Tibial artery (tissue), 4 donors: ENCODE measurements at regions not wholly inside any gene's neighbourhood (a gene's known extent, or its start where the extent isn't known, plus 50 kb on each side); places are given as distances from the start of the nearest gene placed in this dataset.

Experiments
- DNase-seq, 2 donors: peaks; one replicate each; pipeline ENCODE4 v3.0.0-alpha.2; 2019
- H3K27ac ChIP-seq, 2 donors: fragments of 200-600 bp; sonication (generic) in 1 of 2; 1 replicate in 1 of 2; 2 replicates in 1 of 2; pipeline ENCODE4 v1.5.1; 2018 to 2019; ENCODE audit warnings: mild to moderate bottlenecking in 1 of 2
- H3K27me3 ChIP-seq, 2 donors: fragments of 200-600 bp; sonication (generic) in 1 of 2; one replicate each; pipeline versions ENCODE4 v1.5.1 to v1.6.0; 2016 to 2019
- H3K36me3 ChIP-seq, 3 donors: fragments of 200-600 bp; sonication (generic) in 2 of 3; one replicate each; pipeline ENCODE4 v1.5.1; 2016 to 2019; ENCODE audit warnings: mild to moderate bottlenecking in 2 of 3
- H3K4me1 ChIP-seq, 4 donors: fragments of 200-600 bp; sonication (generic) in 2 of 4; 1 replicate in 3 of 4; 2 replicates in 1 of 4; pipeline ENCODE4 v1.5.1; 2016 to 2019
- H3K4me3 ChIP-seq, 2 donors: fragments of 200-600 bp; sonication (generic) in 1 of 2; 1 replicate in 1 of 2; 2 replicates in 1 of 2; pipeline ENCODE4 v1.5.1; 2018 to 2019; ENCODE audit warnings: mild to moderate bottlenecking in 2 of 2
- H3K9me3 ChIP-seq, 3 donors: fragments of 200-600 bp; sonication (generic) in 1 of 3; one replicate each; pipeline ENCODE4 v1.5.1; 2016 to 2019
- CTCF ChIP-seq, 2 experiments: fragments of 200-600 bp in 1 of 2; fragments of 450-650 bp in 1 of 2; IDR thresholded peaks; one replicate each; pipeline ENCODE4 v1.5.1; 2017 to 2019; ENCODE audit warnings: antibody characterized with exemption in 2 of 2, mild to moderate bottlenecking in 1 of 2, moderate library complexity in 1 of 2
- intact Hi-C: fragments of 100-400 bp; cut with DNase I; formaldehyde crosslinking; loops from one replicate; pipeline ENCODE4 v1.15.0; 2023; ENCODE audit warnings: low total_unique reads

- intact Hi-C loops = no loop called here
- H3K36me3 ChIP-seq = no peaks in the 10 kb centered on the region
- peaks cover 0 to 10% (median 0%) of the 10 kb centered on the region in 3 donors for H3K9me3 ChIP-seq
- no peaks in the 10 kb centered on the region for H3K4me1 ChIP-seq
- no peak for DNase-seq
- no peak overlapping the region for H3K4me3 ChIP-seq
- TF ChIP-seq CTCF (IDR thresholded peaks at IDR 0.05) = no peak
- H3K27me3 ChIP-seq = peaks cover 0 to 12% of the 10 kb centered on the region in 2 donors
- H3K27ac ChIP-seq = no peak overlapping the region
Observed at GRCh38 chr14:96658611-96659010, 138.6 kb upstream of the VRK1 start.

DNA sequence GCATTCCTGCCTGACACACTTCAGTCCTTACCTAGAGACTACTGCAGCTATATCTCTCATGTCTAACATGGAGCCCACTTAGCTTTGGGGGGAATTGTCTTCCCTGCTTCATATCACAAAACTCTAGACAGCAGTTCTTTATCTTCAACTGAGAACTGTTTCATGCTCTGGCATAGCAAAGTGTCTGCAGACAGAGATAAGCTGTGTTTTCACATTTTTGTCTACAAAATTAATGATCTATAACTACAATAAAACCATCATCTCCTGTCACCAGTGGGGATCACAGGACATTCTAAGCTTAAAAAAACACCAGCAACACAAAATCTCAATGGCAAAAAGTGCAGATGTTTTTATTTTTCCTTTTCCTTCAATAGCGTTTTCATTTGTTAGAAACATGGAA, 137.1 kb upstream of the VRK1 start:
- DNase-seq = no peak
- TF ChIP-seq CTCF (IDR thresholded peaks at IDR 0.05) = no peak
- intact Hi-C loops = no loop called here
- Histone ChIP-seq H3K36me3 (no peaks in the 10 kb centered on the region), H3K27ac (no peak overlapping the region), H3K4me3 (no peak overlapping the region), H3K27me3 (peaks cover 0 to 12% of the 10 kb centered on the region in 2 donors), H3K4me1 (no peaks in the 10 kb centered on the region), H3K9me3 (peaks cover 0 to 10% (median 0%) of the 10 kb centered on the region in 3 donors)

DNA sequence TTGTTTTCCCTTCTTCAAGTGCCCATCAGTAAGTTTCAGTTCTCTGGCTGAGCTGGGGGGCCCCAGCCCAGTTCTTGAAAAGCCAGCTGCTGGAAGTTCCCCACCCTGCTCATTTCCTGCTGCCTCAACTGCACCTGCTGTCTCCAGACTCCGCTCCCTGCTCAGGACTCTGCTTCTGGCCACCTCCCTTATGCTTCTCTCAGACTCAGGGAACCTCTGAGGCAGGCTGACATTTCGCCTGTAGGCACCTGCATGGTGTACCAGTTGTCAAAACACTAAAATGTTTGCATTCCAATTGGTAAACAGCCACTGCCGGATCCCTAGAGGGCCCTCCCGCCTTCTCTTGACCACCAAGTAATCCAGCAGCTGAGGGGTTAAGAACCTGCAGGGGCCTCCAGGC, 136.5 kb upstream of the VRK1 start:
- DNase-seq = no peak
- intact Hi-C loops = no loop called here

DNA sequence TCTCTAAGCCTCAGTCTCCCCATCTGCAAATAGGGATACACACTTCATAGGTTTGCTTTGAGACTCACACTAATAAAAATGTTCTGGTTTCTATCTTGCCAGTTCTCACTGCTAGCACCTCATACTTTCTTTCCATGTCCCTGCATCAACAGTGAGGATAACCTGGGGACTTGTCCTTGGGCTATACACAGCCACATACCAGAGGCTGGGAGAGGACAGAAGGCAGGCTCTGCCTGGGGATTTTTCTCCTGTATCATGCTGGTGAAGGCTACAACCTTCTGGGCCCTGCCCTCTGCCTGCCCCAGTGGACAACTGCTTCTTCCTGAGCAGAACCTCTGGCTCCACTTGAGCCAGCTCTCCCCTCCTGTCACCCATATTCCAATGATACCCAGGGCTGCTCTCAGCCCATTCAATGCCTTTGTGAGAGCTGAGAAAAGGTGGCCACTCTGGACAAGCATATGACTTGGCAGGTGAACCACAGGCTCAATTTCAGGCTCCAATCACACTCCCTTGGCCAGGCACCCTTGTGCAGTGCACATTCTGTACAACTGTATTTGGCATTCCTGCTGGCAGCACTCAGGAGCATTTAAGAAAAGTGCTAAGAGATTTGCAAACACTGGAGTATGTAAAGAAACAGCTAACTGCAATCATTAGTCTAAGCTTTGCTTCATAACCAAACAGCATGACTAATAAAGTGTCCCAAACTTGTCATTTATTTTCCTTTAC, 135.8 kb upstream of the VRK1 start:
- H3K9me3 ChIP-seq = peaks cover 0 to 10% (median 0%) of the 10 kb centered on the region in 3 donors
- H3K27me3 ChIP-seq = peaks cover 0 to 12% of the 10 kb centered on the region in 2 donors
- H3K27ac ChIP-seq = no peak overlapping the region
- H3K4me1 ChIP-seq = no peaks in the 10 kb centered on the region
- H3K4me3 ChIP-seq = no peak overlapping the region
- no peak for DNase-seq
- TF ChIP-seq CTCF (IDR thresholded peaks at IDR 0.05) = no peak
- intact Hi-C loops = no loop called here
- no peaks in the 10 kb centered on the region for H3K36me3 ChIP-seq

More for the DNA sequence above, 136.5 kb upstream of the VRK1 start:
- Histone ChIP-seq H3K36me3 (no peaks in the 10 kb centered on the region), H3K4me1 (no peaks in the 10 kb centered on the region), H3K27me3 (peaks cover 0 to 12% of the 10 kb centered on the region in 2 donors), H3K4me3 (no peak overlapping the region), H3K9me3 (peaks cover 0 to 10% (median 0%) of the 10 kb centered on the region in 3 donors), H3K27ac (no peak overlapping the region)
- no peak for TF ChIP-seq CTCF (IDR thresholded peaks at IDR 0.05)

DNA sequence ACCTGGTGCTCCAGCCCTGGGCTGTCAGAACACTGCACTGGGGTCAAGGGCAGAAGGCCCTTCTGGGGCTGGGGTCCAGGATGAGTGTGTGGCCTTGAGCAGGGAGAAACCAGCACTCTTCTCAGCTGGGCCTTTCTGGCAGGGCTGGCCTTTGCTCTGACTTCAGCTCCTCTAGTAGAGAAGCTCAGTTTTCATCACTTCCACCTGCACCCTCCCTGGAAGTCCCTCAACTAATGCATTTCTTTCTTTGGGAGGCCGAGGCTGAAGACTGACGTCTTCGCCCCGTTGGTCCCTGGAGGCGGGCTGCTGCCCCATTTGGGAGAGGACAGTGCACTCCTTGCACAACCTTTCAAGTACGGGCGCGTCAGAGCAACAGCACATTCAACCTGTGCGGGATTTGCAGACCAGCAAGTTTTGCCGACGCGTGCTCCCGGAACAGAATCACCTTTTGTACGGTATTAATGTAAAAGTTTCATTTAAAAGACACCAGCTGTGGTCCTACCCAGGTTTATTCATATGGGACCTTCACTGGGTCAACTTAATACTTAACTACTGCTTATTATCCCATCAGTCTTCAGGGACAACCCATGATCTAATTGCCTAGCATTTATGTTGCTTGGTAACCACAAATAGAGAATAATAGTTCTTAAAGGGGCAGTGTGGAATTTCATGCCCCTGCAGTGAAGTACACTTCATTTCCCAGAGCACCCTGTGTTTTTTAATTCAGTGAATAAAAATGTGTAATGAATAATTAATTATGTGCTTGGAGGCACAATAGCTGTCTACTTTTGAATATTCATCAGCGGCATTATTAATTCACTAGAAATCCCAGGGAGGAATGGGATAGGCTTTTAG, 134.8 kb upstream of the VRK1 start:
- TF ChIP-seq CTCF (IDR thresholded peaks at IDR 0.05) = no peak
- intact Hi-C loops = no loop called here
- no peak for DNase-seq
- Histone ChIP-seq H3K36me3 (no peaks in the 10 kb centered on the region), H3K4me3 (no peak overlapping the region), H3K27ac (no peak overlapping the region), H3K9me3 (peaks cover 0 to 6% (median 0%) of the 10 kb centered on the region in 3 donors), H3K27me3 (peaks cover 0 to 12% of the 10 kb centered on the region in 2 donors), H3K4me1 (no peaks in the 10 kb centered on the region)
